ENCODE measurements at regions not wholly inside any gene's neighbourhood (a gene's known extent, or its start where the extent isn't known, plus 50 kb on each side); places are given as distances from the start of the nearest gene placed in this dataset.

- POLR2A ChIA-PET, result no interaction called here
- Histone ChIP-seq H3K27me3 (replicated peaks in 1 of 4; ENCODE audit: control extremely low read depth in 1 of 4, control insufficient read depth in 3 of 4, insufficient read depth in 4 of 4, low read length in 3 of 4) (no peaks in the 10 kb centered on the region), H3K79me2 (ENCODE audit: control insufficient read depth, insufficient read depth, low read length) (no peaks in the 10 kb centered on the region), H3K36me3 (replicated peaks in 1 of 2; ENCODE audit: control extremely low read depth in 1 of 2, control insufficient read depth in 1 of 2, extremely low read depth in 1 of 2, insufficient read depth in 2 of 2, low read length in 1 of 2) (no peaks in the 10 kb centered on the region), H3K4me3 (ENCODE audit: control extremely low read depth in 1 of 5, extremely low read depth in 1 of 5, insufficient read depth in 1 of 5, low read depth in 2 of 5, low read length in 4 of 5) (no peak overlapping the region), H3K4me1 (ENCODE audit: control insufficient read depth in 2 of 2, insufficient read depth in 2 of 2, low read length in 2 of 2) (no peaks in the 10 kb centered on the region), H3K9me3 (ENCODE audit: control extremely low read depth in 1 of 3, control insufficient read depth in 2 of 3, insufficient read depth in 1 of 3, low read length in 2 of 3) (no peaks in the 10 kb centered on the region), H3K27ac (ENCODE audit: low read length in 2 of 2) (no peak overlapping the region), H3K9ac (ENCODE audit: low read length) (no peak overlapping the region), H4K20me1 (ENCODE audit: control insufficient read depth, insufficient read depth, low read length, poor library complexity, severe bottlenecking) (no peaks in the 10 kb centered on the region), H2AFZ (ENCODE audit: insufficient read depth, low read depth, low read length, poor library complexity, severe bottlenecking) (no peak overlapping the region), H3K4me2 (replicated peaks; ENCODE audit: low read depth, low read length, poor library complexity, severe bottlenecking) (no peak overlapping the region)
- Mint-ChIP-seq H3K4me1 (no peaks in the 10 kb centered on the region), H3K4me3 (no peak overlapping the region), H3K27ac (no peak overlapping the region), H3K27me3 (no peaks in the 10 kb centered on the region), H3K9me3 (ENCODE audit: insufficient read depth) (no peaks in the 10 kb centered on the region)
- WGBS (ENCODE audit: insufficient coverage), result 100% methylated on average over 1 of the region's 2 CpGs
- CTCF ChIA-PET, result no interaction called here
- intact Hi-C loops (cut with micrococcal nuclease), result no loop called here
- ATAC-seq (ENCODE audit: low read depth), result no peak
- no peak for TF ChIP-seq EZH2 (IDR thresholded peaks at IDR 0.05; ENCODE audit: borderline replicate concordance, insufficient read depth, low read depth, low read length, poor library complexity, severe bottlenecking)
- no peak for TF ChIP-seq CTCF (IDR thresholded peaks at IDR 0.05)
- no peak for DNase-seq
Observed at GRCh38 chr3:146343551-146343950, 92.6 kb upstream of the PLSCR4 start.

- Mint-ChIP-seq H3K27me3 (no peaks in the 10 kb centered on the region), H3K4me3 (no peak overlapping the region)
- POLR2A ChIA-PET, result no interaction called here
Observed at GRCh38 chr3:146342989-146343388, 92.1 kb upstream of the PLSCR4 start.

More at GRCh38 chr3:146342989-146343388, 92.1 kb upstream of the PLSCR4 start:
- intact Hi-C loops (cut with micrococcal nuclease), result no loop called here
- Histone ChIP-seq H3K4me2 (replicated peaks; ENCODE audit: low read depth, low read length, poor library complexity, severe bottlenecking) (no peak overlapping the region), H3K9ac (ENCODE audit: low read length) (no peak overlapping the region), H3K9me3 (ENCODE audit: control extremely low read depth in 1 of 3, control insufficient read depth in 2 of 3, insufficient read depth in 1 of 3, low read length in 2 of 3) (no peaks in the 10 kb centered on the region), H3K4me1 (ENCODE audit: control insufficient read depth in 2 of 2, insufficient read depth in 2 of 2, low read length in 2 of 2) (no peaks in the 10 kb centered on the region), H3K79me2 (ENCODE audit: control insufficient read depth, insufficient read depth, low read length) (no peaks in the 10 kb centered on the region), H2AFZ (ENCODE audit: insufficient read depth, low read depth, low read length, poor library complexity, severe bottlenecking) (no peak overlapping the region), H4K20me1 (ENCODE audit: control insufficient read depth, insufficient read depth, low read length, poor library complexity, severe bottlenecking) (no peaks in the 10 kb centered on the region), H3K27ac (ENCODE audit: low read length in 2 of 2) (no peak overlapping the region), H3K4me3 (ENCODE audit: control extremely low read depth in 1 of 5, extremely low read depth in 1 of 5, insufficient read depth in 1 of 5, low read depth in 2 of 5, low read length in 4 of 5) (no peak overlapping the region), H3K36me3 (replicated peaks in 1 of 2; ENCODE audit: control extremely low read depth in 1 of 2, control insufficient read depth in 1 of 2, extremely low read depth in 1 of 2, insufficient read depth in 2 of 2, low read length in 1 of 2) (no peaks in the 10 kb centered on the region), H3K27me3 (replicated peaks in 1 of 4; ENCODE audit: control extremely low read depth in 1 of 4, control insufficient read depth in 3 of 4, insufficient read depth in 4 of 4, low read length in 3 of 4) (no peaks in the 10 kb centered on the region)
- DNase-seq (no peak), ATAC-seq (ENCODE audit: low read depth) (no peak)
- TF ChIP-seq EZH2 (IDR thresholded peaks at IDR 0.05; ENCODE audit: borderline replicate concordance, insufficient read depth, low read depth, low read length, poor library complexity, severe bottlenecking) (no peak), CTCF (IDR thresholded peaks at IDR 0.05) (no peak)
- Mint-ChIP-seq H3K4me1 (no peaks in the 10 kb centered on the region), H3K9me3 (ENCODE audit: insufficient read depth) (no peaks in the 10 kb centered on the region), H3K27ac (no peak overlapping the region)
- CTCF ChIA-PET, result no interaction called here

Measured in B cell (primary cell).